H1 (cell line): ENCODE measurements at regions not wholly inside any gene's neighbourhood (a gene's known extent, or its start where the extent isn't known, plus 50 kb on each side); places are given as distances from the start of the nearest gene placed in this dataset.

Experiments used
- BRCA1 ChIP-seq: IDR thresholded peaks from 2 replicates; pipeline ENCODE4 v1.6.1; 2012; ENCODE audit warnings: low read depth, low read length, improper control_type of control experiment
- CTCF ChIP-seq, 3 experiments: IDR thresholded peaks; 1 replicate in 2 of 3; 2 replicates in 1 of 3; pipeline versions ENCODE4 v1.5.1 to v1.6.1; 2011; ENCODE audit warnings: low read length in 3 of 3, mild to moderate bottlenecking in 3 of 3, inconsistent platforms in 2 of 3, low read depth in 1 of 3, moderate library complexity in 1 of 3; ENCODE audit not compliant: insufficient read depth in 1 of 3; ENCODE audit errors: control extremely low read depth in 1 of 3
- GABPA ChIP-seq: IDR thresholded peaks from 2 replicates; pipeline ENCODE4 v1.6.1; 2011; ENCODE audit warnings: mild to moderate bottlenecking, low read length, moderate library complexity, borderline replicate concordance; ENCODE audit not compliant: insufficient read depth
- GTF2F1 ChIP-seq: IDR thresholded peaks from 2 replicates; pipeline ENCODE4 v1.6.1; 2012; ENCODE audit warnings: low read depth, low read length, improper control_type of control experiment, borderline replicate concordance
- POLR2AphosphoS5 ChIP-seq: IDR thresholded peaks from 2 replicates; pipeline ENCODE4 v1.6.1; 2011; ENCODE audit warnings: low read depth, low read length
- TAF7 ChIP-seq: optimal IDR thresholded peaks from 2 replicates; pipeline ENCODE3; 2011; ENCODE audit warnings: low read depth, mild to moderate bottlenecking, inconsistent platforms, low read length, moderate library complexity, borderline replicate concordance
- TF ChIP-seq, protein P1 (sequence below): IDR thresholded peaks from 2 replicates; pipeline ENCODE4 v1.6.1; 2011; ENCODE audit warnings: low read depth, mild to moderate bottlenecking, low read length; ENCODE audit not compliant: insufficient read depth

DNA sequence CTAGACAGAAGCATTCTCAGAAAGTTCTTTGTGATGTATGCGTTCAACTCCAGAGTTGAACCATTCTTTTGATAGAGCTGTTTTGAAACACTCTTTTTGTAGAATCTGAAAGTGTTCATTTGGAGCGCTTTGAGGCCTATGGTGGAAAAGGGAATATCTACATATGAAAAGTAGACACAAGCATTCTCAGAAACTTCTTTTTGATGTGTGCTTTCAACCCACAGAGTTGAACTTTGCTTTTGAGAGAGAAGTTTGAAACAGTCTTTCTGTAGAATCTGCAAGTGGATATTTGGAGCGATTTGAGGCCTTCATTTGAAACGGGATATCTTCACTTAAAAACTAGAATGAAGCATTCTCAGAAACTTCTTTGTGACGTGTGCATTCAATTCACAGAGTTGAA is 582.6 kb upstream of the ZNF337 start (continued):
- TF ChIP-seq CTCF (IDR thresholded peaks at IDR 0.05; ENCODE audit: control extremely low read depth in 1 of 3, insufficient read depth in 1 of 3, low read depth in 1 of 3, low read length in 3 of 3) (no peak), GABPA (no peak), BRCA1 (no peak), TAF7 (no peak), GTF2F1 (no peak), POLR2AphosphoS5 (no peak)
- TF ChIP-seq, protein P1, sequence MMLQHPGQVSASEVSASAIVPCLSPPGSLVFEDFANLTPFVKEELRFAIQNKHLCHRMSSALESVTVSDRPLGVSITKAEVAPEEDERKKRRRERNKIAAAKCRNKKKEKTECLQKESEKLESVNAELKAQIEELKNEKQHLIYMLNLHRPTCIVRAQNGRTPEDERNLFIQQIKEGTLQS, result no peak
